Suprapubic skin (tissue), 4 donors: ENCODE measurements at regions not wholly inside any gene's neighbourhood (a gene's known extent, or its start where the extent isn't known, plus 50 kb on each side); places are given as distances from the start of the nearest gene placed in this dataset.

Experiments
- EP300 ChIP-seq: sonication (generic); formaldehyde crosslinking; IDR thresholded peaks from one replicate; pipeline ENCODE4 v1.6.1; 2017; ENCODE audit warnings: antibody characterized with exemption
- POLR2A ChIP-seq, 2 donors: fragments of 450-650 bp; IDR thresholded peaks; one replicate each; pipeline ENCODE4 v1.6.1; 2017; ENCODE audit warnings: antibody characterized with exemption in 2 of 2, mild to moderate bottlenecking in 2 of 2, moderate library complexity in 2 of 2
- POLR2AphosphoS5 ChIP-seq, 3 donors: sonication (generic); formaldehyde crosslinking; IDR thresholded peaks; one replicate each; pipeline ENCODE4 v1.6.1; 2017; ENCODE audit warnings: antibody characterized with exemption in 3 of 3
- TF ChIP-seq, protein P1 (sequence below), 2 donors: fragments of 200-600 bp in 1 of 2; fragments of 450-650 bp in 1 of 2; sonication (generic) in 1 of 2; IDR thresholded peaks; one replicate each; pipeline ENCODE4 v1.5.1; 2016 to 2019; ENCODE audit warnings: antibody characterized with exemption in 2 of 2, mild to moderate bottlenecking in 1 of 2, moderate library complexity in 1 of 2

DNA sequence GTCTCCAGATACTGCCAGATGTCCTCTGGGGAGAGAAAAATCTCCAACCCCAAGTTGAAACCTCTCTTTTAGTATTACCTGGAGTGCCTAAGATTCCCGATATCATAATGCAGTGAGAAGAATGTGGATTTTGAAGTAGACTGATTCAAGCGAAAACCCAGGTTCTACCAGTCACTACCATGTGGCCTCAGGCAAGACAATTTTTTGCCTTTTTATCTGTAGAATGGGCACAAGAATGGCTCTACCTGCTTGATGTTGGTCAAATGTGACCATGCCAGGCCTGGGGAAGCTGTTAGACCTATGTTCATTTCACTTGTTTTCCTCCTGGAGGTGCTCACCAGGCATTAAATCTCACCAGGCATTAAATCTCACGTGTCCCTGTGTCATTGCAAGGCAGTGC, 131.3 kb downstream of the DDX1 start:
- TF ChIP-seq, protein P1, sequence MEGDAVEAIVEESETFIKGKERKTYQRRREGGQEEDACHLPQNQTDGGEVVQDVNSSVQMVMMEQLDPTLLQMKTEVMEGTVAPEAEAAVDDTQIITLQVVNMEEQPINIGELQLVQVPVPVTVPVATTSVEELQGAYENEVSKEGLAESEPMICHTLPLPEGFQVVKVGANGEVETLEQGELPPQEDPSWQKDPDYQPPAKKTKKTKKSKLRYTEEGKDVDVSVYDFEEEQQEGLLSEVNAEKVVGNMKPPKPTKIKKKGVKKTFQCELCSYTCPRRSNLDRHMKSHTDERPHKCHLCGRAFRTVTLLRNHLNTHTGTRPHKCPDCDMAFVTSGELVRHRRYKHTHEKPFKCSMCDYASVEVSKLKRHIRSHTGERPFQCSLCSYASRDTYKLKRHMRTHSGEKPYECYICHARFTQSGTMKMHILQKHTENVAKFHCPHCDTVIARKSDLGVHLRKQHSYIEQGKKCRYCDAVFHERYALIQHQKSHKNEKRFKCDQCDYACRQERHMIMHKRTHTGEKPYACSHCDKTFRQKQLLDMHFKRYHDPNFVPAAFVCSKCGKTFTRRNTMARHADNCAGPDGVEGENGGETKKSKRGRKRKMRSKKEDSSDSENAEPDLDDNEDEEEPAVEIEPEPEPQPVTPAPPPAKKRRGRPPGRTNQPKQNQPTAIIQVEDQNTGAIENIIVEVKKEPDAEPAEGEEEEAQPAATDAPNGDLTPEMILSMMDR (IDR thresholded peaks at IDR 0.05) = no peak
- no peak for TF ChIP-seq POLR2A (IDR thresholded peaks at IDR 0.05)
- no peak for TF ChIP-seq EP300
- TF ChIP-seq POLR2AphosphoS5 (IDR thresholded peaks at IDR 0.05) = no peak
